GM12878 (cell line): ENCODE measurements at regions not wholly inside any gene's neighbourhood (a gene's known extent, or its start where the extent isn't known, plus 50 kb on each side); places are given as distances from the start of the nearest gene placed in this dataset.

ENCODE experiments used
- ATAC-seq: fragments of 200-7000 bp; cut with Tn5 transposase; 3 replicates; pipeline ENCODE4 v1.9.1; 2020; ENCODE audit warnings: mild to moderate bottlenecking, moderate library complexity
- BruUV-seq: library from RNA; stranded (reverse); fragments of 400-500 nt; replicated peaks from 2 replicates; lab custom pipeline; 2021; lab: Mats Ljungman, UMichigan
- CTCF ChIA-PET: fragments of 300-600 bp; sonication (Branson Sonifier 250); formaldehyde crosslinking; extraction: SDS; loops from one replicate; lab custom pipeline; 2021; ENCODE audit warnings: inconsistent platforms; lab: Yijun Ruan, JAX
- POLR2A ChIA-PET: fragments of 350-600 bp; formaldehyde crosslinking; extraction: SDS; loops from one replicate; lab custom pipeline; 2021; ENCODE audit warnings: inconsistent platforms; lab: Charles Lee
- RAD21 ChIA-PET: fragments of 300-600 bp; sonication (Branson Sonifier 250); formaldehyde crosslinking; loops from one replicate; lab custom pipeline; 2023; ENCODE audit warnings: antibody characterized with exemption; ENCODE audit not compliant: unreplicated experiment; lab: Charles Lee
- SMC1A ChIA-PET: fragments of 300-600 bp; sonication (Branson Sonifier 250); formaldehyde crosslinking; loops from one replicate; lab custom pipeline; 2023; ENCODE audit not compliant: unreplicated experiment, uncharacterized antibody; lab: Charles Lee
- DNase-seq: peaks from one replicate; pipeline ENCODE4 v3.0.0-alpha.2; 2011; ENCODE audit warnings: low read depth, low spot score
- FAIRE-seq: peaks from 3 replicates; lab custom pipeline; 2011; peaks lifted over from hg19 to GRCh38; lab: Jason Lieb, UNC
- H2AFZ ChIP-seq: 2 replicates; pipeline ENCODE4 v1.6.0; 2011; ENCODE audit warnings: low read depth, low read length, control low read depth; ENCODE audit not compliant: control insufficient read depth
- H3K27ac ChIP-seq: 2 replicates; pipeline ENCODE4 v1.5.1; 2011; ENCODE audit warnings: control low read depth; ENCODE audit not compliant: control insufficient read depth, insufficient read depth
- H3K27me3 ChIP-seq, 2 experiments: replicated peaks in 1 of 2; 2 replicates each; pipeline versions ENCODE4 v1.6.0 to v1.6.1; 2011; ENCODE audit warnings: low read length in 1 of 2; ENCODE audit not compliant: control insufficient read depth in 2 of 2, insufficient read depth in 2 of 2
- H3K36me3 ChIP-seq, 2 experiments: 2 replicates each; pipeline ENCODE4 v1.5.1; 2011; ENCODE audit warnings: low read length in 1 of 2; ENCODE audit not compliant: control insufficient read depth in 2 of 2, insufficient read depth in 2 of 2
- H3K4me1 ChIP-seq: 2 replicates; pipeline ENCODE4 v1.6.1; 2011; ENCODE audit warnings: mild to moderate bottlenecking, low read length, moderate library complexity, mixed read lengths; ENCODE audit not compliant: control insufficient read depth, insufficient read depth
- H3K4me2 ChIP-seq: 2 replicates; pipeline ENCODE4 v1.6.0; 2011; ENCODE audit warnings: control low read depth; ENCODE audit not compliant: control insufficient read depth, insufficient read depth
- H3K4me3 ChIP-seq: fragments of 200-600 bp; sonication (generic); 2 replicates; pipeline ENCODE4 v1.5.1; 2016
- H3K79me2 ChIP-seq: 2 replicates; pipeline ENCODE4 v1.6.0; 2011; ENCODE audit warnings: low read length; ENCODE audit not compliant: control insufficient read depth, insufficient read depth
- H3K9ac ChIP-seq: 2 replicates; pipeline ENCODE4 v1.8.0; 2011; ENCODE audit warnings: low read length, control low read depth, mixed read lengths; ENCODE audit not compliant: control insufficient read depth, insufficient read depth
- H3K9me3 ChIP-seq: replicated peaks from 3 replicates; pipeline ENCODE4 v1.5.1; 2011; ENCODE audit warnings: mild to moderate bottlenecking, low read length; ENCODE audit not compliant: control insufficient read depth, insufficient read depth
- H4K20me1 ChIP-seq: 2 replicates; pipeline ENCODE4 v1.6.0; 2011; ENCODE audit not compliant: control insufficient read depth, insufficient read depth
- CHD4 ChIP-seq: fragments of 200-600 bp; sonication (generic); IDR thresholded peaks from 2 replicates; pipeline ENCODE4 v1.6.1; 2016; ENCODE audit warnings: mild to moderate bottlenecking
- ESRRA ChIP-seq: IDR thresholded peaks from 2 replicates; pipeline ENCODE4 v1.6.1; 2012; ENCODE audit warnings: mild to moderate bottlenecking, low read length, improper control_type of control experiment
- HDAC6 ChIP-seq: fragments of 200-600 bp; sonication (generic); IDR thresholded peaks from one replicate; pipeline ENCODE4 v1.8.0; 2017; ENCODE audit warnings: antibody characterized with exemption; ENCODE audit not compliant: unreplicated experiment
- IRF4 ChIP-seq: IDR thresholded peaks from 2 replicates; pipeline ENCODE4 v1.6.1; 2011; ENCODE audit warnings: low read depth, low read length
- JUNB ChIP-seq: IDR thresholded peaks from 2 replicates; pipeline ENCODE4 v1.6.1; 2016; ENCODE audit warnings: antibody characterized with exemption, mild to moderate bottlenecking
- KLF5 ChIP-seq: fragments of 450-650 bp; IDR thresholded peaks from 2 replicates; pipeline ENCODE4 v1.6.1; 2014; ENCODE audit warnings: mild to moderate bottlenecking; ENCODE audit not compliant: partially characterized antibody
- LARP7 ChIP-seq: fragments of 450-650 bp; IDR thresholded peaks from 2 replicates; pipeline ENCODE4 v1.6.1; 2017; ENCODE audit warnings: mild to moderate bottlenecking
- MAX ChIP-seq: IDR thresholded peaks from 2 replicates; pipeline ENCODE4 v1.6.1; 2012; ENCODE audit warnings: low read depth, low read length, improper control_type of control experiment
- NFXL1 ChIP-seq: fragments of 450-650 bp; IDR thresholded peaks from 2 replicates; pipeline ENCODE4 v1.6.1; 2017; ENCODE audit warnings: antibody characterized with exemption, mild to moderate bottlenecking, borderline replicate concordance
- PAX8 ChIP-seq: fragments of 450-650 bp; IDR thresholded peaks from 2 replicates; pipeline ENCODE4 v1.6.1; 2017; ENCODE audit warnings: mild to moderate bottlenecking, moderate library complexity
- RELA ChIP-seq: fragments of 450-650 bp; IDR thresholded peaks from 2 replicates; pipeline ENCODE4 v1.8.0; 2014; ENCODE audit warnings: borderline replicate concordance; ENCODE audit not compliant: partially characterized antibody
- SIX5 ChIP-seq: IDR thresholded peaks from 2 replicates; pipeline ENCODE4 v1.6.1; 2011; ENCODE audit warnings: mild to moderate bottlenecking, low read depth, low read length, moderate library complexity; ENCODE audit not compliant: severe bottlenecking
- SREBF2 ChIP-seq: IDR thresholded peaks from 2 replicates; pipeline ENCODE4 v1.6.1; 2012; ENCODE audit warnings: mild to moderate bottlenecking, low read length
- TCF12 ChIP-seq: IDR thresholded peaks from 2 replicates; pipeline ENCODE4 v1.6.1; 2011; ENCODE audit warnings: low read depth, mild to moderate bottlenecking, low read length
- USF2 ChIP-seq: IDR thresholded peaks from 2 replicates; pipeline ENCODE4 v1.6.1; 2011; ENCODE audit warnings: low read depth, low read length, improper control_type of control experiment, borderline replicate concordance
- WRNIP1 ChIP-seq: IDR thresholded peaks from 2 replicates; pipeline ENCODE4 v1.6.1; 2011; ENCODE audit warnings: low read depth, low read length, improper control_type of control experiment, borderline replicate concordance
- ZBED1 ChIP-seq: IDR thresholded peaks from 2 replicates; pipeline ENCODE4 v1.6.1; 2016; ENCODE audit warnings: borderline replicate concordance
- ZBTB33 ChIP-seq: fragments of 450-650 bp; IDR thresholded peaks from 2 replicates; pipeline ENCODE4 v1.6.1; 2017; ENCODE audit warnings: mild to moderate bottlenecking
- WGBS: methylation state at CpG from one replicate; pipeline ENCODE4 v1.1.6; 2016; ENCODE audit warnings: low lambda C conversion rate; ENCODE audit not compliant: insufficient replicate concordance, insufficient coverage; ENCODE audit errors: missing lambda C conversion rate; 5-methylcytosine and 5-hydroxymethylcytosine counted together
- in situ Hi-C: fragments of 300-500 bp; cut with MboI; formaldehyde crosslinking; loops from 9 replicates; pipeline ENCODE4 v1.14.3; 2018; ENCODE audit warnings: mixed read lengths
- intact Hi-C: fragments of 100-400 bp; cut with micrococcal nuclease; formaldehyde crosslinking; loops from one replicate; pipeline ENCODE4 v1.14.2; 2022; ENCODE audit not compliant: unreplicated experiment

GRCh38 chrX:147174591-147174990, 360.0 kb upstream of the CXorf51A start:
- intact Hi-C loops: no loop called here
- FAIRE-seq (no peak), ATAC-seq (no peak), DNase-seq (no peak)
- Histone ChIP-seq H3K9me3 (no peaks in the 10 kb centered on the region), H3K4me3 (no peak overlapping the region), H2AFZ (no peak overlapping the region), H3K4me2 (no peak overlapping the region), H3K79me2 (no peaks in the 10 kb centered on the region), H3K27me3 (no peaks in the 10 kb centered on the region), H3K36me3 (no peaks in the 10 kb centered on the region), H4K20me1 (no peaks in the 10 kb centered on the region), H3K4me1 (no peaks in the 10 kb centered on the region), H3K27ac (no peak overlapping the region), H3K9ac (no peak overlapping the region)
- in situ Hi-C loops: no loop called here
- no CpG with 5 or more reads among the region's 1 CpG for WGBS
- ChIA-PET POLR2A (no interaction called here), SMC1A (no interaction called here), RAD21 (no interaction called here), CTCF (no interaction called here)
- TF ChIP-seq CHD4: no peak
- TF ChIP-seq KLF5: no peak
- TF ChIP-seq USF2: no peak
- TF ChIP-seq WRNIP1: no peak
- no peak for TF ChIP-seq MAX
- TF ChIP-seq PAX8: no peak
- no peak for TF ChIP-seq JUNB
- TF ChIP-seq ESRRA: no peak
- no peak for TF ChIP-seq SIX5
- BruUV-seq: no TSS peak

- Histone ChIP-seq H3K4me2 (no peak overlapping the region), H3K4me3 (no peak overlapping the region), H3K4me1 (no peaks in the 10 kb centered on the region), H3K9ac (no peak overlapping the region), H3K9me3 (no peaks in the 10 kb centered on the region), H3K27me3 (no peaks in the 10 kb centered on the region), H4K20me1 (no peaks in the 10 kb centered on the region), H3K36me3 (no peaks in the 10 kb centered on the region), H2AFZ (no peak overlapping the region), H3K79me2 (no peaks in the 10 kb centered on the region), H3K27ac (no peak overlapping the region)
- no TSS peak for BruUV-seq
- in situ Hi-C loops: no loop called here
- 30% methylated on average over 6 of the region's 6 CpGs for WGBS
- intact Hi-C loops: no loop called here
- SMC1A ChIA-PET: no interaction called here
- ATAC-seq (no peak), FAIRE-seq (no peak), DNase-seq (no peak)
- RAD21 ChIA-PET: no interaction called here
- TF ChIP-seq USF2 (no peak), TCF12 (no peak), ZBED1 (no peak), KLF5 (no peak), NFXL1 (no peak), LARP7 (no peak), HDAC6 (no peak), RELA (no peak), ZBTB33 (no peak), SREBF2 (no peak), IRF4 (no peak)
- POLR2A ChIA-PET: no interaction called here
- CTCF ChIA-PET: no interaction called here
These were observed 359.1 kb upstream of the CXorf51A start for GRCh38 chrX:147173594-147173993.
